Gastroesophageal sphincter (tissue), 3 donors: ENCODE measurements at regions not wholly inside any gene's neighbourhood (a gene's known extent, or its start where the extent isn't known, plus 50 kb on each side); places are given as distances from the start of the nearest gene placed in this dataset.

Source experiments
- CTCF ChIP-seq, 4 experiments: fragments of 200-600 bp in 2 of 4; fragments of 450-650 bp in 2 of 4; sonication (generic) in 1 of 4; IDR thresholded peaks; one replicate each; pipeline ENCODE4 v1.5.1; 2017 to 2019; ENCODE audit warnings: antibody characterized with exemption in 4 of 4, mild to moderate bottlenecking in 2 of 4, moderate library complexity in 2 of 4
- POLR2AphosphoS5 ChIP-seq: sonication (generic); formaldehyde crosslinking; IDR thresholded peaks from one replicate; pipeline ENCODE4 v1.6.1; 2017; ENCODE audit warnings: antibody characterized with exemption

- TF ChIP-seq CTCF (IDR thresholded peaks at IDR 0.05) = no peak
- no peak for TF ChIP-seq POLR2AphosphoS5
Observed at GRCh38 chr3:51593697-51594096, 55.2 kb downstream of the RAD54L2 start.
